ENCODE measurements at regions not wholly inside any gene's neighbourhood (a gene's known extent, or its start where the extent isn't known, plus 50 kb on each side); places are given as distances from the start of the nearest gene placed in this dataset.

- Mint-ChIP-seq H3K27ac (no peak overlapping the region), H3K4me3 (no peak overlapping the region), H3K27me3 (no peaks in the 10 kb centered on the region), H3K4me1 (no peaks in the 10 kb centered on the region), H3K36me3 (no peaks in the 10 kb centered on the region), H3K9me3 (peaks cover 0 to 5% (median 0%) of the 10 kb centered on the region in 7 donors)
- DNase-seq: no peak
- ATAC-seq (ENCODE audit: low read depth in 2 of 2): no peak
- Histone ChIP-seq H3K27ac (ENCODE audit: insufficient read depth, low read length, poor library complexity, severe bottlenecking) (no peak overlapping the region), H3K36me3 (ENCODE audit: control insufficient read depth, insufficient read depth, low read length) (no peaks in the 10 kb centered on the region), H3K9me3 (ENCODE audit: control insufficient read depth in 2 of 2, low read length in 2 of 2) (no peaks in the 10 kb centered on the region), H3K4me3 (ENCODE audit: low read depth, low read length) (no peak overlapping the region), H3K27me3 (ENCODE audit: control insufficient read depth, insufficient read depth, low read length) (no peaks in the 10 kb centered on the region), H3K4me1 (ENCODE audit: control insufficient read depth, insufficient read depth, low read length, poor library complexity, severe bottlenecking) (no peaks in the 10 kb centered on the region)
Observed at GRCh38 chr2:3952866-3953516, 249.6 kb downstream of the DCDC2C start.

- H3K36me3 ChIP-seq (ENCODE audit: control insufficient read depth, insufficient read depth, low read length): no peaks in the 10 kb centered on the region
- no peak for DNase-seq
- H3K9me3 Mint-ChIP-seq: peaks cover 0 to 1% (median 0%) of the 10 kb centered on the region in 7 donors
- no peak overlapping the region for H3K27ac ChIP-seq (ENCODE audit: insufficient read depth, low read length, poor library complexity, severe bottlenecking)
- H3K27me3 ChIP-seq (ENCODE audit: control insufficient read depth, insufficient read depth, low read length): no peaks in the 10 kb centered on the region
- no peaks in the 10 kb centered on the region for H3K27me3 Mint-ChIP-seq
- H3K27ac Mint-ChIP-seq: no peak overlapping the region
- H3K4me3 Mint-ChIP-seq: no peak overlapping the region
- ATAC-seq (ENCODE audit: low read depth in 2 of 2): no peak
- H3K4me1 ChIP-seq (ENCODE audit: control insufficient read depth, insufficient read depth, low read length, poor library complexity, severe bottlenecking): no peaks in the 10 kb centered on the region
- H3K4me1 Mint-ChIP-seq: no peaks in the 10 kb centered on the region
- H3K4me3 ChIP-seq (ENCODE audit: low read depth, low read length): no peak overlapping the region
- H3K9me3 ChIP-seq (ENCODE audit: control insufficient read depth in 2 of 2, low read length in 2 of 2): no peaks in the 10 kb centered on the region
- H3K36me3 Mint-ChIP-seq: no peaks in the 10 kb centered on the region
Observed at GRCh38 chr2:3954261-3954660, 250.9 kb downstream of the DCDC2C start.

DNA sequence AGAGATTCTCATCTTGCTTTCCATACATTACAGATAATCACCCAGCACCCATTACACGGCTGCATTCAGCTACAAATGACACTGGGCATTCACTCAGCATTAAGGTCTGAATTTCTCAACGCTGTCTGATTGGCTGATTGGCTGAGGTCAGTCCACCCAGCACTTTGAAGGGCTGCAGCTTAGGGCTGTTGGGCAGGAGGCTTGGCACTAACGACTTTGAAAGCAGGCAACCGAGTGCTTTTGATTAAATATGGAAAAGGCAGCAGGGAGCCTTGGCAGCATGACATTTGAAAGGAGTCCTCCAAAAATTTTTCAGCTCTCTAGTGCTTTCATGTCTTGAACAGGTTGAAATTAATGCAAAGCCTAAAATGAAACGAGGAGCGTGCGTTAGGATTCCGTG, 253.0 kb downstream of the DCDC2C start:
- H3K27ac ChIP-seq (ENCODE audit: insufficient read depth, low read length, poor library complexity, severe bottlenecking): no peak overlapping the region
- H3K4me1 Mint-ChIP-seq: no peaks in the 10 kb centered on the region
- no peaks in the 10 kb centered on the region for H3K36me3 Mint-ChIP-seq
- no peak for ATAC-seq (ENCODE audit: low read depth in 2 of 2)
- H3K4me3 Mint-ChIP-seq: no peak overlapping the region
- H3K4me3 ChIP-seq (ENCODE audit: low read depth, low read length): no peak overlapping the region
- no peak for DNase-seq
- H3K9me3 ChIP-seq (ENCODE audit: control insufficient read depth in 2 of 2, low read length in 2 of 2): no peaks in the 10 kb centered on the region
- no peaks in the 10 kb centered on the region for H3K4me1 ChIP-seq (ENCODE audit: control insufficient read depth, insufficient read depth, low read length, poor library complexity, severe bottlenecking)
- H3K27me3 Mint-ChIP-seq: no peaks in the 10 kb centered on the region
- no peak overlapping the region for H3K27ac Mint-ChIP-seq
- no peaks in the 10 kb centered on the region for H3K27me3 ChIP-seq (ENCODE audit: control insufficient read depth, insufficient read depth, low read length)
- peaks cover 0 to 1% (median 0%) of the 10 kb centered on the region in 7 donors for H3K9me3 Mint-ChIP-seq
- H3K36me3 ChIP-seq (ENCODE audit: control insufficient read depth, insufficient read depth, low read length): no peaks in the 10 kb centered on the region

GRCh38 chr2:3956892-3957291, 253.5 kb downstream of the DCDC2C start:
- H3K27ac Mint-ChIP-seq: no peak overlapping the region
- no peak overlapping the region for H3K4me3 ChIP-seq (ENCODE audit: low read depth, low read length)
- H3K4me3 Mint-ChIP-seq: no peak overlapping the region
- H3K27ac ChIP-seq (ENCODE audit: insufficient read depth, low read length, poor library complexity, severe bottlenecking): no peak overlapping the region
- H3K36me3 ChIP-seq (ENCODE audit: control insufficient read depth, insufficient read depth, low read length): no peaks in the 10 kb centered on the region
- peaks cover 0 to 1% (median 0%) of the 10 kb centered on the region in 7 donors for H3K9me3 Mint-ChIP-seq
- no peaks in the 10 kb centered on the region for H3K36me3 Mint-ChIP-seq
- no peaks in the 10 kb centered on the region for H3K4me1 ChIP-seq (ENCODE audit: control insufficient read depth, insufficient read depth, low read length, poor library complexity, severe bottlenecking)
- H3K27me3 Mint-ChIP-seq: no peaks in the 10 kb centered on the region
- H3K27me3 ChIP-seq (ENCODE audit: control insufficient read depth, insufficient read depth, low read length): no peaks in the 10 kb centered on the region
- H3K4me1 Mint-ChIP-seq: no peaks in the 10 kb centered on the region
- ATAC-seq (ENCODE audit: low read depth in 2 of 2) (no peak), DNase-seq (no peak)
- no peaks in the 10 kb centered on the region for H3K9me3 ChIP-seq (ENCODE audit: control insufficient read depth in 2 of 2, low read length in 2 of 2)

DNA sequence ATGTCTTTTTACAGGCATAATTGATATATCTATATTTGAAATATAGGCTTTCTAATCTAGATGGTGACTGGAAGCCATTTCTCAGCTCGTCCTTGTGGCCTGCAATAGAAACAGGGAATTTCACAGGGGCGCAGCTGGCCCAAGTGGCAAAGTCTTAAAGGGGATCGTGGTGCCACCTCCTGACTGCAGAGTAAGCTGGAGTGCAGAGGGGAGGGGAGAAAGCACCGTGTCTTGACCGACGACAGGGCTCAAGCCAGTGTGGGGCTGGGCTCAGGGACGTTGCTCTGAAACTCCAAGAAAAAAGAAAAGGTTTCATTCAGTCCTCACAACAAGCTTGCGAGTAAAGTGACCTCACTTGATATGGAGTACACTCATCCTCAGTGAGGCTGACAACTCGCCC, 255.1 kb downstream of the DCDC2C start:
- no peaks in the 10 kb centered on the region for H3K4me1 Mint-ChIP-seq
- no peak overlapping the region for H3K4me3 Mint-ChIP-seq
- H3K27ac Mint-ChIP-seq: no peak overlapping the region
- H3K36me3 ChIP-seq (ENCODE audit: control insufficient read depth, insufficient read depth, low read length): no peaks in the 10 kb centered on the region
- DNase-seq (no peak), ATAC-seq (ENCODE audit: low read depth in 2 of 2) (no peak)
- no peaks in the 10 kb centered on the region for H3K4me1 ChIP-seq (ENCODE audit: control insufficient read depth, insufficient read depth, low read length, poor library complexity, severe bottlenecking)
- H3K27me3 Mint-ChIP-seq: no peaks in the 10 kb centered on the region
- H3K9me3 ChIP-seq (ENCODE audit: control insufficient read depth in 2 of 2, low read length in 2 of 2): no peaks in the 10 kb centered on the region
- H3K9me3 Mint-ChIP-seq: peaks cover 0 to 4% (median 0%) of the 10 kb centered on the region in 7 donors
- H3K27me3 ChIP-seq (ENCODE audit: control insufficient read depth, insufficient read depth, low read length): no peaks in the 10 kb centered on the region
- no peaks in the 10 kb centered on the region for H3K36me3 Mint-ChIP-seq
- no peak overlapping the region for H3K4me3 ChIP-seq (ENCODE audit: low read depth, low read length)
- no peak overlapping the region for H3K27ac ChIP-seq (ENCODE audit: insufficient read depth, low read length, poor library complexity, severe bottlenecking)

DNA sequence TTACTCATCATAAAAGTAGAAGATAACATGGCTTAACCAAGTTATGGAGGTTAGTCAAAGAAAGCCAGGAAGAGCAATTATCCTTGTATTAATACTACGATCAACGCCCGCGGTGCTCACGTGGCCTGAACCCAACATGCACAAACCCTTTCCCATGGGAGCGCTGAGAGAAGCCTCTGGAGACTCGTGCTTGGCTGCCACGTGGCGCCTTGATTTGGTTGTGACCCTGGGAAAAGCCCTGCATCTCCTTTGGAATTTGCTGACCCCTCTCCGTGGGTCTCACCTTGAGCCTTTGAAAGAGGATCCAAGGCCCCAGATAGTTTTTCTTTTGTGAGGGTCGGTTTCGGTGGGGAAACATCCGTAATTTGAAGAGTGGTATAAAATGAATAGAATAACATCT, 255.6 kb downstream of the DCDC2C start:
- Mint-ChIP-seq H3K27ac (no peak overlapping the region), H3K27me3 (no peaks in the 10 kb centered on the region), H3K36me3 (no peaks in the 10 kb centered on the region), H3K4me1 (no peaks in the 10 kb centered on the region), H3K4me3 (no peak overlapping the region), H3K9me3 (peaks cover 0 to 4% (median 0%) of the 10 kb centered on the region in 7 donors)
- no peak overlapping the region for H3K4me3 ChIP-seq (ENCODE audit: low read depth, low read length)
- no peaks in the 10 kb centered on the region for H3K36me3 ChIP-seq (ENCODE audit: control insufficient read depth, insufficient read depth, low read length)
- H3K9me3 ChIP-seq (ENCODE audit: control insufficient read depth in 2 of 2, low read length in 2 of 2): no peaks in the 10 kb centered on the region
- DNase-seq (no peak), ATAC-seq (ENCODE audit: low read depth in 2 of 2) (no peak)
- H3K27me3 ChIP-seq (ENCODE audit: control insufficient read depth, insufficient read depth, low read length): no peaks in the 10 kb centered on the region
- no peak overlapping the region for H3K27ac ChIP-seq (ENCODE audit: insufficient read depth, low read length, poor library complexity, severe bottlenecking)
- H3K4me1 ChIP-seq (ENCODE audit: control insufficient read depth, insufficient read depth, low read length, poor library complexity, severe bottlenecking): no peaks in the 10 kb centered on the region

DNA sequence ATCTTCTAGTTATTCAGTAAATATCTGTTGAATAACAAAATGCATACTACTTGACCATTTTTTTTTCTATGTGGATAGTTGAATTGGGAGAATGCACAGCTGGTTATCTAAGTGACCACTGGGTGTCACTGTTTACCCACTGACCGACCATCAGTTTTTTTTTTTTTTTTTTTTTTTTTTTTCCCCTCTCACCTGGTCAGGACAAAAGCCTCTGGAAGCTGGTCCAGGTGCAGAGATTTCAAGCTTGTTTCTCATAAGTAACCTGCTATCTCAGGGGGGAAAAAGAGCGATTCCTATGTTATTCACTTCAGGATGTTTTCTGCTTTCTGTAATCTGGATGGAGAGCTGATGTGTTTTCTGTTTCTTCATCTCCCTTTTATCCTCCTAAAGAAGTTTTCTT, 256.0 kb downstream of the DCDC2C start:
- H3K27me3 Mint-ChIP-seq: no peaks in the 10 kb centered on the region
- Histone ChIP-seq H3K27me3 (ENCODE audit: control insufficient read depth, insufficient read depth, low read length) (no peaks in the 10 kb centered on the region), H3K4me1 (ENCODE audit: control insufficient read depth, insufficient read depth, low read length, poor library complexity, severe bottlenecking) (no peaks in the 10 kb centered on the region), H3K9me3 (ENCODE audit: control insufficient read depth in 2 of 2, low read length in 2 of 2) (no peaks in the 10 kb centered on the region), H3K4me3 (ENCODE audit: low read depth, low read length) (no peak overlapping the region), H3K27ac (ENCODE audit: insufficient read depth, low read length, poor library complexity, severe bottlenecking) (no peak overlapping the region), H3K36me3 (ENCODE audit: control insufficient read depth, insufficient read depth, low read length) (no peaks in the 10 kb centered on the region)
- peaks cover 0 to 4% (median 0%) of the 10 kb centered on the region in 7 donors for H3K9me3 Mint-ChIP-seq
- H3K4me3 Mint-ChIP-seq: no peak overlapping the region
- H3K4me1 Mint-ChIP-seq: no peaks in the 10 kb centered on the region
- H3K36me3 Mint-ChIP-seq: no peaks in the 10 kb centered on the region
- no peak overlapping the region for H3K27ac Mint-ChIP-seq
- DNase-seq (peak in 1 of 3 donors; percentile 13), ATAC-seq (ENCODE audit: low read depth in 2 of 2) (no peak)

- no peaks in the 10 kb centered on the region for H3K36me3 ChIP-seq (ENCODE audit: control insufficient read depth, insufficient read depth, low read length)
- no peak overlapping the region for H3K4me3 ChIP-seq (ENCODE audit: low read depth, low read length)
- H3K4me3 Mint-ChIP-seq: no peak overlapping the region
- H3K27me3 Mint-ChIP-seq: no peaks in the 10 kb centered on the region
- no peaks in the 10 kb centered on the region for H3K4me1 Mint-ChIP-seq
- peaks cover 0 to 3% (median 0%) of the 10 kb centered on the region in 7 donors for H3K9me3 Mint-ChIP-seq
- no peaks in the 10 kb centered on the region for H3K36me3 Mint-ChIP-seq
- H3K27ac Mint-ChIP-seq: no peak overlapping the region
- no peak for DNase-seq
- H3K27me3 ChIP-seq (ENCODE audit: control insufficient read depth, insufficient read depth, low read length): no peaks in the 10 kb centered on the region
- H3K4me1 ChIP-seq (ENCODE audit: control insufficient read depth, insufficient read depth, low read length, poor library complexity, severe bottlenecking): no peaks in the 10 kb centered on the region
- no peak for ATAC-seq (ENCODE audit: low read depth in 2 of 2)
- no peak overlapping the region for H3K27ac ChIP-seq (ENCODE audit: insufficient read depth, low read length, poor library complexity, severe bottlenecking)
- no peaks in the 10 kb centered on the region for H3K9me3 ChIP-seq (ENCODE audit: control insufficient read depth in 2 of 2, low read length in 2 of 2)
Observed at GRCh38 chr2:3960106-3960505, 256.7 kb downstream of the DCDC2C start.

Measured in CD4-positive, CD25-positive, alpha-beta regulatory T cell (primary cell).